ENCODE measurements at regions not wholly inside any gene's neighbourhood (a gene's known extent, or its start where the extent isn't known, plus 50 kb on each side); places are given as distances from the start of the nearest gene placed in this dataset.

- H3K36me3 ChIP-seq, result no peaks in the 10 kb centered on the region
- no peak for ATAC-seq
- H3K9me3 ChIP-seq, result no peaks in the 10 kb centered on the region
- TF ChIP-seq CTCF (IDR thresholded peaks at IDR 0.05 in 4 of 5, conservative IDR thresholded peaks at IDR 0.05 in 1 of 5) (no peak), POLR2A (IDR thresholded peaks at IDR 0.05) (no peak)
- H3K4me1 ChIP-seq, result no peaks in the 10 kb centered on the region
- H3K27ac ChIP-seq, result no peak overlapping the region
- H3K4me3 ChIP-seq, result no peak overlapping the region
- intact Hi-C loops (cut with DNase I; ENCODE audit: low total_unique reads) (no loop called here), in situ Hi-C loops (cut with MboI; ENCODE audit: low sequenced_read_pairs in 4 of 4) (no loop called here)
- H3K27me3 ChIP-seq, result peaks cover 16 to 17% (median 16%) of the 10 kb centered on the region in 3 donors
- no peak for DNase-seq
Measured at GRCh38 chr1:36621531-36621930, 138.8 kb upstream of the CSF3R start.

GRCh38 chr1:36620142-36620541, 137.4 kb upstream of the CSF3R start:
- TF ChIP-seq CTCF (IDR thresholded peaks at IDR 0.05 in 4 of 5, conservative IDR thresholded peaks at IDR 0.05 in 1 of 5), result no peak
- TF ChIP-seq POLR2A (IDR thresholded peaks at IDR 0.05), result no peak
- no peaks in the 10 kb centered on the region for H3K4me1 ChIP-seq
- H3K4me3 ChIP-seq, result no peak overlapping the region
- ATAC-seq (no peak), DNase-seq (no peak)
- H3K9me3 ChIP-seq, result no peaks in the 10 kb centered on the region
- peaks cover 7 to 13% (median 9%) of the 10 kb centered on the region in 3 donors for H3K27me3 ChIP-seq
- intact Hi-C loops (cut with DNase I; ENCODE audit: low total_unique reads) (no loop called here), in situ Hi-C loops (cut with MboI; ENCODE audit: low sequenced_read_pairs in 4 of 4) (no loop called here)
- H3K36me3 ChIP-seq, result no peaks in the 10 kb centered on the region
- no peak overlapping the region for H3K27ac ChIP-seq

- H3K27me3 ChIP-seq, result peaks cover 0 to 8% (median 5%) of the 10 kb centered on the region in 3 donors
- H3K4me1 ChIP-seq, result no peaks in the 10 kb centered on the region
- H3K4me3 ChIP-seq, result no peak overlapping the region
- DNase-seq (no peak), ATAC-seq (no peak)
- intact Hi-C loops (cut with DNase I; ENCODE audit: low total_unique reads) (no loop called here), in situ Hi-C loops (cut with MboI; ENCODE audit: low sequenced_read_pairs in 4 of 4) (no loop called here)
- no peak for TF ChIP-seq POLR2A (IDR thresholded peaks at IDR 0.05)
- TF ChIP-seq CTCF (IDR thresholded peaks at IDR 0.05 in 4 of 5, conservative IDR thresholded peaks at IDR 0.05 in 1 of 5), result no peak
- H3K9me3 ChIP-seq, result no peaks in the 10 kb centered on the region
- H3K36me3 ChIP-seq, result no peaks in the 10 kb centered on the region
- no peak overlapping the region for H3K27ac ChIP-seq
Measured at GRCh38 chr1:36614991-36615390, 132.3 kb upstream of the CSF3R start.

- H3K9me3 ChIP-seq, result no peaks in the 10 kb centered on the region
- H3K36me3 ChIP-seq, result no peaks in the 10 kb centered on the region
- TF ChIP-seq CTCF (IDR thresholded peaks at IDR 0.05 in 4 of 5, conservative IDR thresholded peaks at IDR 0.05 in 1 of 5) (no peak), POLR2A (IDR thresholded peaks at IDR 0.05) (no peak)
- H3K27me3 ChIP-seq, result peaks cover 0 to 8% (median 5%) of the 10 kb centered on the region in 3 donors
- H3K4me3 ChIP-seq, result no peak overlapping the region
- in situ Hi-C loops (cut with MboI; ENCODE audit: low sequenced_read_pairs in 4 of 4), result no loop called here
- no peak for DNase-seq
- no peak overlapping the region for H3K27ac ChIP-seq
- no peaks in the 10 kb centered on the region for H3K4me1 ChIP-seq
- intact Hi-C loops (cut with DNase I; ENCODE audit: low total_unique reads), result no loop called here
- ATAC-seq, result no peak
Measured at GRCh38 chr1:36614571-36614970, 131.9 kb upstream of the CSF3R start.

- no peaks in the 10 kb centered on the region for H3K36me3 ChIP-seq
- peaks cover 0 to 8% (median 5%) of the 10 kb centered on the region in 3 donors for H3K27me3 ChIP-seq
- intact Hi-C loops (cut with DNase I; ENCODE audit: low total_unique reads), result no loop called here
- DNase-seq, result no peak
- TF ChIP-seq POLR2A (IDR thresholded peaks at IDR 0.05) (no peak), CTCF (IDR thresholded peaks at IDR 0.05 in 4 of 5, conservative IDR thresholded peaks at IDR 0.05 in 1 of 5) (no peak)
- H3K27ac ChIP-seq, result no peak overlapping the region
- H3K4me1 ChIP-seq, result no peaks in the 10 kb centered on the region
- H3K9me3 ChIP-seq, result no peaks in the 10 kb centered on the region
- in situ Hi-C loops (cut with MboI; ENCODE audit: low sequenced_read_pairs in 4 of 4), result no loop called here
- no peak overlapping the region for H3K4me3 ChIP-seq
- ATAC-seq, result no peak
Measured at GRCh38 chr1:36613721-36614120, 131.0 kb upstream of the CSF3R start.

All from gastrocnemius medialis (tissue), 4 donors.